Gastroesophageal sphincter (tissue), 3 donors: ENCODE measurements at regions not wholly inside any gene's neighbourhood (a gene's known extent, or its start where the extent isn't known, plus 50 kb on each side); places are given as distances from the start of the nearest gene placed in this dataset.

Experiments
- EP300 ChIP-seq: sonication (generic); formaldehyde crosslinking; IDR thresholded peaks from one replicate; pipeline ENCODE4 v1.6.1; 2017; ENCODE audit warnings: antibody characterized with exemption, mild to moderate bottlenecking
- POLR2A ChIP-seq, 2 donors: fragments of 450-650 bp; IDR thresholded peaks; one replicate each; pipeline ENCODE4 v1.6.1; 2017; ENCODE audit warnings: antibody characterized with exemption in 2 of 2, mild to moderate bottlenecking in 2 of 2, moderate library complexity in 1 of 2
- POLR2AphosphoS5 ChIP-seq: sonication (generic); formaldehyde crosslinking; IDR thresholded peaks from one replicate; pipeline ENCODE4 v1.6.1; 2017; ENCODE audit warnings: antibody characterized with exemption
- TF ChIP-seq, protein P1 (sequence below), 4 experiments: fragments of 200-600 bp in 2 of 4; fragments of 450-650 bp in 2 of 4; sonication (generic) in 1 of 4; IDR thresholded peaks; one replicate each; pipeline ENCODE4 v1.5.1; 2017 to 2019; ENCODE audit warnings: antibody characterized with exemption in 4 of 4, mild to moderate bottlenecking in 2 of 4, moderate library complexity in 2 of 4

DNA sequence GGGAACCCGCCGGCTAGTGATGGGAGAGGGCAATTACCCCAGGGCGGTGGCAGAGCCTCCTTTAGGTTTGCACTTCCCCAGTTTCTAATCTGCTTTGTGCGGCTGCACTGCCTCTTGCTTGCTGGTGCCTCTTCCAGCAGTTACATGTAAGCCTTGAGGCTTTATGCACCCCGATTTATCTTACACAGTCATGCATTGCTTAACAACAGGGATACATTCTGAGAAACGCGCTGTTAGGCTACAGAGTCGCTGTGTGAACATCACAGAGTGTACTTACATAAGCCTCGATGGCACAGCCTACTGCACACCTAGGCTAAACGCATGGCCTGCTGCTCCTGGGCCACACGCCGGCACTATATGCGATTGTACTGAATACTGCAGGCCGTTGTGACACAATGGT lies 155.6 kb upstream of the MKI67 start:
- TF ChIP-seq POLR2A (IDR thresholded peaks at IDR 0.05): no peak
- TF ChIP-seq POLR2AphosphoS5: no peak
- TF ChIP-seq, protein P1, sequence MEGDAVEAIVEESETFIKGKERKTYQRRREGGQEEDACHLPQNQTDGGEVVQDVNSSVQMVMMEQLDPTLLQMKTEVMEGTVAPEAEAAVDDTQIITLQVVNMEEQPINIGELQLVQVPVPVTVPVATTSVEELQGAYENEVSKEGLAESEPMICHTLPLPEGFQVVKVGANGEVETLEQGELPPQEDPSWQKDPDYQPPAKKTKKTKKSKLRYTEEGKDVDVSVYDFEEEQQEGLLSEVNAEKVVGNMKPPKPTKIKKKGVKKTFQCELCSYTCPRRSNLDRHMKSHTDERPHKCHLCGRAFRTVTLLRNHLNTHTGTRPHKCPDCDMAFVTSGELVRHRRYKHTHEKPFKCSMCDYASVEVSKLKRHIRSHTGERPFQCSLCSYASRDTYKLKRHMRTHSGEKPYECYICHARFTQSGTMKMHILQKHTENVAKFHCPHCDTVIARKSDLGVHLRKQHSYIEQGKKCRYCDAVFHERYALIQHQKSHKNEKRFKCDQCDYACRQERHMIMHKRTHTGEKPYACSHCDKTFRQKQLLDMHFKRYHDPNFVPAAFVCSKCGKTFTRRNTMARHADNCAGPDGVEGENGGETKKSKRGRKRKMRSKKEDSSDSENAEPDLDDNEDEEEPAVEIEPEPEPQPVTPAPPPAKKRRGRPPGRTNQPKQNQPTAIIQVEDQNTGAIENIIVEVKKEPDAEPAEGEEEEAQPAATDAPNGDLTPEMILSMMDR (IDR thresholded peaks at IDR 0.05): no peak
- TF ChIP-seq EP300: no peak
